ENCODE measurements at regions not wholly inside any gene's neighbourhood (a gene's known extent, or its start where the extent isn't known, plus 50 kb on each side); places are given as distances from the start of the nearest gene placed in this dataset.
"Not testable (repeated sequence)": the region's sequence is repeated elsewhere in the genome, so short reads cannot be mapped to it uniquely, and the experiment has no call there.

DNA sequence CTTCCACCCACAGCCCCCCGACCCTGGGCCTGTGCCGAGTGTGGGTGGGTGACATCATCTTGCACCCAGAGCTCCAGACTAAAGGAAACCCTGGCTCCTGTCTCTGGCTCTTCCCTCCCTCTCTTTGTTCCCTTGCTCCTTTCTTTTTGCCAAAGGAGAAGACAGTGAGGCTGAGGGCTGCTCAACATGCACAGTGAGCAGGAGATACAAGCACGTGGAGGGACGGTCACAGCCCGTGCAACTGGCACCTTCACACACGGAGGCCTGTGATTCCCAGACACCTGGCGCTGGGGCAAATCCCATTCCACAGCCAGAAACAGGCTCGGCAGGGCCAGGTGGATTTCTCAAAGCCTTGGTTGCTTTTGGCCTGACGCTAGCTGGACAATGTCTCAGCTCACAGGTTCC, 86.0 kb upstream of the METTL9 start:
- TF ChIP-seq EZH2 (IDR thresholded peaks at IDR 0.05; ENCODE audit: borderline replicate concordance, low read depth, low read length, severe bottlenecking), result not testable (repeated sequence)
- TF ChIP-seq, protein P1, sequence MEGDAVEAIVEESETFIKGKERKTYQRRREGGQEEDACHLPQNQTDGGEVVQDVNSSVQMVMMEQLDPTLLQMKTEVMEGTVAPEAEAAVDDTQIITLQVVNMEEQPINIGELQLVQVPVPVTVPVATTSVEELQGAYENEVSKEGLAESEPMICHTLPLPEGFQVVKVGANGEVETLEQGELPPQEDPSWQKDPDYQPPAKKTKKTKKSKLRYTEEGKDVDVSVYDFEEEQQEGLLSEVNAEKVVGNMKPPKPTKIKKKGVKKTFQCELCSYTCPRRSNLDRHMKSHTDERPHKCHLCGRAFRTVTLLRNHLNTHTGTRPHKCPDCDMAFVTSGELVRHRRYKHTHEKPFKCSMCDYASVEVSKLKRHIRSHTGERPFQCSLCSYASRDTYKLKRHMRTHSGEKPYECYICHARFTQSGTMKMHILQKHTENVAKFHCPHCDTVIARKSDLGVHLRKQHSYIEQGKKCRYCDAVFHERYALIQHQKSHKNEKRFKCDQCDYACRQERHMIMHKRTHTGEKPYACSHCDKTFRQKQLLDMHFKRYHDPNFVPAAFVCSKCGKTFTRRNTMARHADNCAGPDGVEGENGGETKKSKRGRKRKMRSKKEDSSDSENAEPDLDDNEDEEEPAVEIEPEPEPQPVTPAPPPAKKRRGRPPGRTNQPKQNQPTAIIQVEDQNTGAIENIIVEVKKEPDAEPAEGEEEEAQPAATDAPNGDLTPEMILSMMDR (IDR thresholded peaks at IDR 0.05; ENCODE audit: borderline replicate concordance, extremely low read depth, low read length, poor library complexity, severe bottlenecking), result not testable (repeated sequence)

All from DND-41 (cell line).